HG03354 (cell line): ENCODE measurements at regions not wholly inside any gene's neighbourhood (a gene's known extent, or its start where the extent isn't known, plus 50 kb on each side); places are given as distances from the start of the nearest gene placed in this dataset.

Experiments
- ATAC-seq: cut with Tn5 transposase; IDR thresholded peaks from one replicate; pipeline ENCODE4 v1.9.1; 2021; ENCODE audit warnings: mild to moderate bottlenecking; ENCODE audit not compliant: unreplicated experiment, poor library complexity, severe bottlenecking

- ATAC-seq, result no peak
Measured at GRCh38 chr6:164008902-164009301, 594.4 kb downstream of the QKI start.

GRCh38 chr6:164007881-164008280 lies 593.4 kb downstream of the QKI start:
- ATAC-seq, result no peak

GRCh38 chr6:164006459-164006858 lies 591.9 kb downstream of the QKI start:
- ATAC-seq, result no peak

- no peak for ATAC-seq
Measured at GRCh38 chr6:164005004-164005711, 590.6 kb downstream of the QKI start.

GRCh38 chr6:164000276-164000675 lies 585.8 kb downstream of the QKI start:
- no peak for ATAC-seq

GRCh38 chr6:163999475-164000125 lies 585.1 kb downstream of the QKI start:
- ATAC-seq, result no peak

GRCh38 chr6:163998496-163998895 lies 584.0 kb downstream of the QKI start:
- ATAC-seq, result no peak

GRCh38 chr6:163996491-163996890 lies 582.0 kb downstream of the QKI start:
- ATAC-seq, result no peak

GRCh38 chr6:163994566-163994965 lies 580.0 kb downstream of the QKI start:
- no peak for ATAC-seq

GRCh38 chr6:163992701-163993100 lies 578.2 kb downstream of the QKI start:
- no peak for ATAC-seq

- ATAC-seq, result no peak
Measured at GRCh38 chr6:163992056-163992455, 577.5 kb downstream of the QKI start.

GRCh38 chr6:163991321-163991720 lies 576.8 kb downstream of the QKI start:
- ATAC-seq, result no peak

- ATAC-seq, result no peak
Measured at GRCh38 chr6:163986313-163986712, 571.8 kb downstream of the QKI start.

- ATAC-seq, result no peak
Measured at GRCh38 chr6:163985710-163986109, 571.2 kb downstream of the QKI start.

GRCh38 chr6:163985040-163985439 lies 570.5 kb downstream of the QKI start:
- ATAC-seq, result no peak

GRCh38 chr6:163984124-163984936 lies 569.8 kb downstream of the QKI start:
- ATAC-seq, result peak; percentile 55

- no peak for ATAC-seq
Measured at GRCh38 chr6:163983679-163984078, 569.2 kb downstream of the QKI start.

- ATAC-seq, result no peak
Measured at GRCh38 chr6:163974322-163974721, 559.8 kb downstream of the QKI start.

- no peak for ATAC-seq
Measured at GRCh38 chr6:163971841-163972838, 557.6 kb downstream of the QKI start.
